ENCODE measurements at regions not wholly inside any gene's neighbourhood (a gene's known extent, or its start where the extent isn't known, plus 50 kb on each side); places are given as distances from the start of the nearest gene placed in this dataset.

DNA sequence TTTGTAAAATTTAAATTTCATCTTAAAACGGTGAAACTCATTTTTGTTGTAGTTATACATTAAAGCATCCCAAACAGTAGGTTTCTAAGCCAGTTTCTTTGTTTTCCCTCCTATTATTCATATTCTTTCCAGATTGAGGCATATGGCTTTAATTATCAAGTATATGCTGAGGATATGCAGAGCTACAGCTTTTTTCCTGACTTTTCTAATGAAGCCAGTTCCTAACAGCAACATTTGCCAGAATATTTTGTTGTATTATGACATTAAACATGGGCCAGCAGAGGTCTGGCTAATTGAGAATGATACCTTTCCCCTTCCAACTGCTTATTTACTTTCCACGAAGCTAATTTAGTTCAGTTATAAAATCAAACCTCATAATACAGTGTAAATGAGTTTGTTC lies 75.3 kb downstream of the SLIT2 start:
- no peaks in the 10 kb centered on the region for H3K27me3 ChIP-seq (ENCODE audit: control insufficient read depth, insufficient read depth, low read length)
- no peak for DNase-seq
- no peaks in the 10 kb centered on the region for H3K36me3 ChIP-seq (ENCODE audit: control insufficient read depth, insufficient read depth, low read length)
- H3K4me3 ChIP-seq (ENCODE audit: low read length), result no peak overlapping the region
- no peaks in the 10 kb centered on the region for H3K9me3 ChIP-seq (ENCODE audit: control insufficient read depth, low read depth, low read length)
- no peak overlapping the region for H3K27ac ChIP-seq (ENCODE audit: low read length)
- no peaks in the 10 kb centered on the region for H3K4me1 ChIP-seq (ENCODE audit: control insufficient read depth, insufficient read depth, low read length)
- WGBS (ENCODE audit: insufficient coverage, low lambda C conversion rate), result 86% methylated on average over 1 of the region's 2 CpGs

DNA sequence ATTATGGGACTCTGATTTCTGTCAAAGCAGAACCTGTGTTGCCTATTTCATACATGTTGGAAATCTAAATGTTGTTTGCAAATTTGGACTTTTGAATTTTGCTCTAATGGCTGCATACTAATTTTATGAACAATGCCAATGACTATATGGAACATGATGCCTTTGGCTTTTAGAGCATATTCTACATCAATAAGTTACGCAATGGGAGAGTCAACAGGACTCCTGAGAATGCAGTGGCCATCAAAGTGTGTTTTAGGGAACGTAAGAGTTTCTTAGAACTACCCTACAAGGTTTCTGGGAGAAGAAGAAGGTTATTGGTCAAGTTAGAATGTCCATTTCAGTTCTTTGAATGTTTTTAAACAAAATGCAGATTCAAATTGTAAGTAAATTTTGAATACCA lies 76.1 kb downstream of the SLIT2 start:
- no peak overlapping the region for H3K4me3 ChIP-seq (ENCODE audit: low read length)
- DNase-seq, result no peak
- H3K9me3 ChIP-seq (ENCODE audit: control insufficient read depth, low read depth, low read length), result no peaks in the 10 kb centered on the region
- no peaks in the 10 kb centered on the region for H3K27me3 ChIP-seq (ENCODE audit: control insufficient read depth, insufficient read depth, low read length)
- no peaks in the 10 kb centered on the region for H3K4me1 ChIP-seq (ENCODE audit: control insufficient read depth, insufficient read depth, low read length)
- WGBS (ENCODE audit: insufficient coverage, low lambda C conversion rate), result 83% methylated on average over 1 of the region's 2 CpGs
- H3K27ac ChIP-seq (ENCODE audit: low read length), result no peak overlapping the region
- H3K36me3 ChIP-seq (ENCODE audit: control insufficient read depth, insufficient read depth, low read length), result no peaks in the 10 kb centered on the region

DNA sequence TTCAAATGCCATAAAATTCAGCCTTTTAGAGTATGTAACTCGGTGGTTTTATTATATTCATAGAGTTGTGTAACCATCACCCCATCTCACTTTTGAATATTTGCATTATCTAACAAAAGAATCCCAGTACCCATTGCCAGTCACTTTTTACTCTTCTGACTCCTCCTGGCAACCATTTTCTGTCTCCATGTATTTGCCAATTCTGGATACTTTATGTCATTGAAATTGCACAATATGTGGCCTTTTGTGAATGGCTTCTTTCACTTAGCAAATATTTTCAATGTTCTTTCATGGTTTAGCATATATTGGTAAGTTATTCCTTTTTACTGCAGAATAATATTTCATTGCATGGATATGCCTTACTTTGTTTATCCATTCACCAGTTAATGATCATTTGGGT lies 79.9 kb downstream of the SLIT2 start:
- no CpG with 5 or more reads among the region's 1 CpG for WGBS (ENCODE audit: insufficient coverage, low lambda C conversion rate)
- Histone ChIP-seq H3K4me1 (ENCODE audit: control insufficient read depth, insufficient read depth, low read length) (no peaks in the 10 kb centered on the region), H3K9me3 (ENCODE audit: control insufficient read depth, low read depth, low read length) (no peaks in the 10 kb centered on the region), H3K36me3 (ENCODE audit: control insufficient read depth, insufficient read depth, low read length) (no peaks in the 10 kb centered on the region), H3K27me3 (ENCODE audit: control insufficient read depth, insufficient read depth, low read length) (no peaks in the 10 kb centered on the region), H3K4me3 (ENCODE audit: low read length) (no peak overlapping the region), H3K27ac (ENCODE audit: low read length) (no peak overlapping the region)
- DNase-seq, result no peak

DNA sequence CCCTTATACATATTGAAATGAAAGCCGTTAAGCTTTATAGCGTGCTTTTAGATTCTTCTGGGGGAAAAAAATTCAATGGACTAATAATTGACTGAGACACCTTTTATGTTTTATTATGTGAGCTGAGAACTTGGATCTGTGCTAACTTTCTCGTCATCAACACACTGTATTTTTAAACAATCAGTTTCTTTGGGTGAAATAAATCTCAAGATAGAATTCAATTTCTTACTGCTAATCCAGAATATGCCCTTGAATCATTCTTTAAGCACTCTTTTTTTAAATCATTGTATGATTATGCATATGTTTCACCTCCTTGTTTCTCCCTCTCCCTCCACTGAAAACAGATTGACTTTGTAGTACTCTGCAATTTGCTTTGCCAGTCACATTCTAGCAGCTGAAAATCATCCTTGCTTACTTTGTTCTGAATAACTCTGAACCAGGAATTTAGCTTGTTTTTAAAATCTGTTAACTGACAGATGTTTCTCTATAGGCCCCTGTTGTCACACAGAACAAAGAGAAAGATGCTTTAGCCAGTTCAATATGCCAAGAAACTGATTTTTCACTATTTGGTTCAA lies 81.5 kb downstream of the SLIT2 start:
- no peaks in the 10 kb centered on the region for H3K9me3 ChIP-seq (ENCODE audit: control insufficient read depth, low read depth, low read length)
- no peak overlapping the region for H3K4me3 ChIP-seq (ENCODE audit: low read length)
- H3K27ac ChIP-seq (ENCODE audit: low read length), result no peak overlapping the region
- DNase-seq, result no peak
- H3K36me3 ChIP-seq (ENCODE audit: control insufficient read depth, insufficient read depth, low read length), result no peaks in the 10 kb centered on the region
- 90% methylated on average over 2 of the region's 3 CpGs for WGBS (ENCODE audit: insufficient coverage, low lambda C conversion rate)
- no peaks in the 10 kb centered on the region for H3K4me1 ChIP-seq (ENCODE audit: control insufficient read depth, insufficient read depth, low read length)
- H3K27me3 ChIP-seq (ENCODE audit: control insufficient read depth, insufficient read depth, low read length), result no peaks in the 10 kb centered on the region

DNA sequence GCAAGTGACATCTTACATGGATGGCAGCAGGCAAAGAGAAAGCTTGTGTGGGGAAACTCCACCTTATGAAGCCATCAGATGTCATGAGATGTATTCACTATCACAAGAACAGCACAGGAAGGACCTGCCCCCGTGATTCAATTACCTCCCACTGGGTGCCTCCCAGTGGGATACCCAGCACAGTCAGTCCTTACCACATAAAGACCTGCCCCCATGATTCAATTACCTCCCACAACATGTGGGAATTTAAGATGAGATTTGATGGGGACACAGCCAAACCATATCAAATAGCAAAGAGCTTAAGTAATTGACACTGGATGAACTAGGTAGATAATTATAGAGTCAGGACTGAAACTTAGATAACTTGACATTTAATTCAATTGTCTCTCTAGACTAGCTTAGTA lies 85.6 kb downstream of the SLIT2 start:
- WGBS (ENCODE audit: insufficient coverage, low lambda C conversion rate), result no CpG with 5 or more reads among the region's 1 CpG
- H3K27me3 ChIP-seq (ENCODE audit: control insufficient read depth, insufficient read depth, low read length), result no peaks in the 10 kb centered on the region
- no peaks in the 10 kb centered on the region for H3K9me3 ChIP-seq (ENCODE audit: control insufficient read depth, low read depth, low read length)
- no peak overlapping the region for H3K4me3 ChIP-seq (ENCODE audit: low read length)
- H3K4me1 ChIP-seq (ENCODE audit: control insufficient read depth, insufficient read depth, low read length), result no peaks in the 10 kb centered on the region
- no peak for DNase-seq
- no peak overlapping the region for H3K27ac ChIP-seq (ENCODE audit: low read length)
- no peaks in the 10 kb centered on the region for H3K36me3 ChIP-seq (ENCODE audit: control insufficient read depth, insufficient read depth, low read length)

DNA sequence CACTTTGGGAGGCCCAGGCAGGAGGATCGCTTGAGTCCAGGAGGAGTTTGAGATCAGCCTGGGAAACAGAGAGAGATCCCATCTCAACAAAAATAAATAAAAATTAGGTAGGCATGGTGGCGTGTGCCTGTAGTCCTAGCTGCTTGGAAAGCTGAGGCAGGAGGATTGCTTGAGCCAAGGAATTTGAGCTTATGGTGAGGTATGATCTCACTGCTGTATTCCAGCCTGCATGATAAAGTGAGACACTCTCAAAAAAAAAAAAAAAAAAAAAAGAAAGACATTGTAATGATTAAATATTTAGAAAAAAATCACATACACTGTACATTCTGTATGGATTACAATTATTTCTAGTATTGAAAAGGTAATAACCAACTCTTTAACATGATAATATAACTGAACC lies 87.1 kb downstream of the SLIT2 start:
- no CpG with 5 or more reads among the region's 2 CpGs for WGBS (ENCODE audit: insufficient coverage, low lambda C conversion rate)

DNA sequence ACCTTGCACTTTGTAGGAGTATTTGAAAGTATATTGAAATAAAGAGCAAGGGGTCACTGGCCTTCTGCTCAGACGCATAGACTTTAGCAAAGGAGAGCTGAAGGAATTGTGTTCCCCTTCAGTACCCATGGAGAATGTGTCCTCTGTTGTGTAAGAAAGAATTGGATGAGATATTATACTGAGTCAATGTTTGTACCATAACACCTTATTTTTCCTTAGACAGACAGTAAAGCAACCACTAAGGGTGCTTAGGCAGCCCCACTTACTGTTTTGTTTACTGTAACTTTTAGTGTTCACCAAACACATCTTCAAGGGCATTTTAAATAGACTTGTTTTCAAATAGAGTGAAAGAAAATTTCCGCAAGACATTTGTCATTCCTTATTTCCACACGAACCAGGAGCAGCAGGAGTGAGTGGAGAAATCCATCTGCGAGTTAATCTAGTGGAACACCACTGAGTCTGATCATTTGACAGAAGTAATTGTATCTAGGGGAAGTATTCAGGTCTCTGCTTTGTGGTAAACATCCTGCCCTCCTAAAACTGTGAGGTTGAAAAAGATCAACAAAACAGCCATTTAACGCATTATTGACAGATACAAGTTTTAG lies 89.5 kb downstream of the SLIT2 start:
- Histone ChIP-seq H3K36me3 (ENCODE audit: control insufficient read depth, insufficient read depth, low read length) (no peaks in the 10 kb centered on the region), H3K9me3 (ENCODE audit: control insufficient read depth, low read depth, low read length) (no peaks in the 10 kb centered on the region), H3K27ac (ENCODE audit: low read length) (no peak overlapping the region), H3K4me1 (ENCODE audit: control insufficient read depth, insufficient read depth, low read length) (no peaks in the 10 kb centered on the region), H3K27me3 (ENCODE audit: control insufficient read depth, insufficient read depth, low read length) (no peaks in the 10 kb centered on the region), H3K4me3 (ENCODE audit: low read length) (no peak overlapping the region)
- 100% methylated on average over 2 of the region's 5 CpGs for WGBS (ENCODE audit: insufficient coverage, low lambda C conversion rate)
- no peak for DNase-seq

More for the DNA sequence above, 87.1 kb downstream of the SLIT2 start:
- Histone ChIP-seq H3K36me3 (ENCODE audit: control insufficient read depth, insufficient read depth, low read length) (no peaks in the 10 kb centered on the region), H3K27ac (ENCODE audit: low read length) (no peak overlapping the region), H3K27me3 (ENCODE audit: control insufficient read depth, insufficient read depth, low read length) (no peaks in the 10 kb centered on the region), H3K4me3 (ENCODE audit: low read length) (no peak overlapping the region), H3K9me3 (ENCODE audit: control insufficient read depth, low read depth, low read length) (no peaks in the 10 kb centered on the region), H3K4me1 (ENCODE audit: control insufficient read depth, insufficient read depth, low read length) (no peaks in the 10 kb centered on the region)
- DNase-seq, result no peak

DNA sequence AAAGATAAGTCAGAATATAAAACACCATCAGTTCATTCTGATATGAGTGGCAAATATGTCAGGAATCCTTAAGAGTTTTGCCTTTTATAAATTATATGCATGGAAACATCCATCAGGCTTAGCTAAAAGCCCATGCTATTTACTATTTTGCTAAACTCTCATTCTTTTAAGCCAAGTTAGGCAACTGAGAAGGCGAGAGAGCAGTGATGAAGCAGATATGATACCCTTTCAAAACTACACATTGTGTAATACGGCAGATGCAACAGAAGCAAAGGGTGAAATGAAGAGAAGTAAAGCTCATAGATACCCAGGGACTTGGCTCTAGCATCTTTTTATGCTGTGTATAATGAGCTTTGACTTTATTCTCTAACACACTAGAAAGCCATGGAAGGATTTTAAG lies 95.8 kb downstream of the SLIT2 start:
- H3K9me3 ChIP-seq (ENCODE audit: control insufficient read depth, low read depth, low read length), result no peaks in the 10 kb centered on the region
- no peaks in the 10 kb centered on the region for H3K27me3 ChIP-seq (ENCODE audit: control insufficient read depth, insufficient read depth, low read length)
- no peak overlapping the region for H3K27ac ChIP-seq (ENCODE audit: low read length)
- no peaks in the 10 kb centered on the region for H3K4me1 ChIP-seq (ENCODE audit: control insufficient read depth, insufficient read depth, low read length)
- H3K36me3 ChIP-seq (ENCODE audit: control insufficient read depth, insufficient read depth, low read length), result no peaks in the 10 kb centered on the region
- no CpG with 5 or more reads among the region's 2 CpGs for WGBS (ENCODE audit: insufficient coverage, low lambda C conversion rate)
- no peak overlapping the region for H3K4me3 ChIP-seq (ENCODE audit: low read length)
- no peak for DNase-seq

DNA sequence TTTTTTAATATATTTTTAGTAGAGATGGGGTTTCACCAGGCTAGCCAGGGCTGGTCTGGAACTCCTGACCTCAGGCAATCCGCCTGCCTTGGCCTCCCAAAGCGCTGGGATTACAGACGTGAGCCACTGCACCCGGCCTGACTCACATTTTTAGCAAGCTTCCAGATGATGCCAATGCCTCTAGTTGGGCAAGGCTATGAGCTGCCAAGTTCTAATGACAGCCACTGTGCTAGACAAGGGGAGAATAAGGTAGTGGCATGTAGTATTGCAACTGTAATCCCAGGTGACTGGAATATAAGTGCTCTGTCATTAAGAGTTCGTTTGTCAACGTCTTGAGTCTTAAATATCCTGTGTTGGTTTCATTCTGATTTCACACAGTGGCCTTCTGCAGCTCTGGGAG lies 96.7 kb downstream of the SLIT2 start:
- Histone ChIP-seq H3K27me3 (ENCODE audit: control insufficient read depth, insufficient read depth, low read length) (no peaks in the 10 kb centered on the region), H3K4me1 (ENCODE audit: control insufficient read depth, insufficient read depth, low read length) (no peaks in the 10 kb centered on the region), H3K9me3 (ENCODE audit: control insufficient read depth, low read depth, low read length) (no peaks in the 10 kb centered on the region), H3K36me3 (ENCODE audit: control insufficient read depth, insufficient read depth, low read length) (no peaks in the 10 kb centered on the region), H3K27ac (ENCODE audit: low read length) (no peak overlapping the region), H3K4me3 (ENCODE audit: low read length) (no peak overlapping the region)
- no CpG with 5 or more reads among the region's 6 CpGs for WGBS (ENCODE audit: insufficient coverage, low lambda C conversion rate)
- DNase-seq, result no peak

DNA sequence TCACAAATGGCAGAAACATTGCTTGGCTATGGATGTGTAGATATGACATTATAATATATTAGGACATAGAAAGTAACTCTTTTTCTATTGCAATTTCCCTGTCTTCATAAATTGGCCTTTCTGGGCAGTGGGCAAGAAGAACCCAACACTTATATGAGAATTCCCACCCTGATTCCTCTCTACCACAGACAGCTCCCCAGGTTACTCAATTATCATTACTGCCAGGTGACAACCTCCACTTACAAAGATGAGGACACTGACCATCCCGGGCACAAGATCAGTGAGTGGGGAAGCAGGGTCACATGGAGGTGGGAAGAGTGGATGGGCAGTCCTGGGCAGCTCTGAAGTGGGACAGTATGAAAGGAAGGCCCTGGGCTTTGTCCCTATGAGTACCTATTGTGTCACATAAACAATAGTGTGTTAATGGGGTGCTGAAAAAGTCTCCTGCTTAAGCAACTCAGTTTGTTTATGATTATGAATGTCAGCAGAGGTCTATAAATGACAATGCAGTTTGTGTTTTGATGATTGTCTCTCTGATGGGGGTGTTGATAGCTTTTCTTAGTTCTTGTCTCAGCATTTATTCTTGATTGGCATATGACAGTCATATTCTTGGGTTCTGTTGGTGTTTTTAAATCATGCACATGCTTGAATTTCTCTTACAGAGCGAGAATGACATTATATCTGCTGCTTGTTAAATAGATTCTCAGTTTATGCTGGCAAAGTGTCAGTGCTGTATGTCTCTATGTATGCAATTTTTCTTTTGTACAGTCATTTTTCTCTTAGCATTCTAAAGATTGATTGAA lies 99.9 kb downstream of the SLIT2 start:
- Histone ChIP-seq H3K27me3 (ENCODE audit: control insufficient read depth, insufficient read depth, low read length) (no peaks in the 10 kb centered on the region), H3K36me3 (ENCODE audit: control insufficient read depth, insufficient read depth, low read length) (no peaks in the 10 kb centered on the region), H3K4me3 (ENCODE audit: low read length) (no peak overlapping the region), H3K27ac (ENCODE audit: low read length) (no peak overlapping the region), H3K9me3 (ENCODE audit: control insufficient read depth, low read depth, low read length) (no peaks in the 10 kb centered on the region), H3K4me1 (ENCODE audit: control insufficient read depth, insufficient read depth, low read length) (no peaks in the 10 kb centered on the region)
- no peak for DNase-seq
- no CpG with 5 or more reads among the region's 2 CpGs for WGBS (ENCODE audit: insufficient coverage, low lambda C conversion rate)

DNA sequence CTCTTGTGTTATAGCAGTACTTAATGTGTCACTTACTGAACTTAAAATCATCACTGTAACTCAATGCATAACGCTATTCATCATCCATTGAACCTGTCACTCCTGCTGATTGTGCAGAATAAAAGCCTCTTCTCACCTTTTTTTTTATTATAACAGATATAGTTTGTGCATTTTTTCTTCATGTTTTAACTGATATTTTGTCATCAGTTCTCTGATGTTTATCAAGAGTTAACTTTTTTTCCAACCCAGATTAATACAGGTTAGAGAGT lies 100.4 kb downstream of the SLIT2 start:
- Histone ChIP-seq H3K27ac (ENCODE audit: low read length) (no peak overlapping the region), H3K27me3 (ENCODE audit: control insufficient read depth, insufficient read depth, low read length) (no peaks in the 10 kb centered on the region), H3K4me1 (ENCODE audit: control insufficient read depth, insufficient read depth, low read length) (no peaks in the 10 kb centered on the region), H3K36me3 (ENCODE audit: control insufficient read depth, insufficient read depth, low read length) (no peaks in the 10 kb centered on the region), H3K9me3 (ENCODE audit: control insufficient read depth, low read depth, low read length) (no peaks in the 10 kb centered on the region), H3K4me3 (ENCODE audit: low read length) (no peak overlapping the region)
- no peak for DNase-seq
- WGBS (ENCODE audit: insufficient coverage, low lambda C conversion rate), result 71% methylated on average over 1 of the region's 1 CpG

Data from large intestine (tissue), 3 donors.